ENCODE measurements at regions not wholly inside any gene's neighbourhood (a gene's known extent, or its start where the extent isn't known, plus 50 kb on each side); places are given as distances from the start of the nearest gene placed in this dataset.

DNA sequence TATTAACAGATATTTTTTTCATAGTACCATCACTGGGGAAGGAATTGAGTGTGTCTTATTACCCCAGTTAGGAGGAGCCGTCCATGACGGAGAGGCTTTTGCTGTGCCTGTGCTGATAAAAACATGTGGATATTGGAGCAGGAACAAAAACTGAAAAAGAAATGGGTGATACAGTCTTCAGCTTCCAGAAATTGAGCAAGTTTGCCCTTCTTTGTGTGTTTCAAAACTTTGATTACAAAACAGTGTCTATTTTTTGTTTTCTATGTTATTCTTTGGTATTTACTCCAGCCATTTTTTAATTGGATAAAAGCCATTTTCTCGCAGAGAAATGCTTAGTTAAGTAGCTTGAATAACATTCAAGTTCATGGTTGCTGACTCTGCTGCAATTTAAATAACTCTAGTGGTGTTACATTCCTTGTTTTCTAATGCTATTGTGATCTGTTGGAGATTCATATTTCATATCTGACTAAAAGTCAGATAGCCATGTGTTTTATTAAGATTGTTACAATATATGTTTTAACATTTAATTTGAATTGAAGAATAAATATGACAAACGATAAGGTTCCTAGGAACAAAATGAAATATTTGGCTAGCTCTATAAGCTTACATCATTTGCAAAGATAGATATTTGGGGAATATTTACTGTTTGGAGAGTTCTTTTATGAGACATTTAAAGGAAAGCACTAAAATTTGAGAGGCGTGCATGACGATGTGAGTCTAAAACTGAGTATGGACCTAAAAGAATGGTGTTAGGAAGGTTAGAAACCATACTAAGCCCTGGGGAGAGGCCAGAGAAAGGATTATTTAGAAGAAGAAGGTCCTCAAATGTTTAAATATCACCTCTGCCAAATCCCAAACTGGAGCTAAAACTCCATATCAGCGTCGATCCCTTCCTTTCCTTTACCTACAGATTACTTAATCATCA, 747.3 kb upstream of the CELF2 start:
- TF ChIP-seq, protein P1, sequence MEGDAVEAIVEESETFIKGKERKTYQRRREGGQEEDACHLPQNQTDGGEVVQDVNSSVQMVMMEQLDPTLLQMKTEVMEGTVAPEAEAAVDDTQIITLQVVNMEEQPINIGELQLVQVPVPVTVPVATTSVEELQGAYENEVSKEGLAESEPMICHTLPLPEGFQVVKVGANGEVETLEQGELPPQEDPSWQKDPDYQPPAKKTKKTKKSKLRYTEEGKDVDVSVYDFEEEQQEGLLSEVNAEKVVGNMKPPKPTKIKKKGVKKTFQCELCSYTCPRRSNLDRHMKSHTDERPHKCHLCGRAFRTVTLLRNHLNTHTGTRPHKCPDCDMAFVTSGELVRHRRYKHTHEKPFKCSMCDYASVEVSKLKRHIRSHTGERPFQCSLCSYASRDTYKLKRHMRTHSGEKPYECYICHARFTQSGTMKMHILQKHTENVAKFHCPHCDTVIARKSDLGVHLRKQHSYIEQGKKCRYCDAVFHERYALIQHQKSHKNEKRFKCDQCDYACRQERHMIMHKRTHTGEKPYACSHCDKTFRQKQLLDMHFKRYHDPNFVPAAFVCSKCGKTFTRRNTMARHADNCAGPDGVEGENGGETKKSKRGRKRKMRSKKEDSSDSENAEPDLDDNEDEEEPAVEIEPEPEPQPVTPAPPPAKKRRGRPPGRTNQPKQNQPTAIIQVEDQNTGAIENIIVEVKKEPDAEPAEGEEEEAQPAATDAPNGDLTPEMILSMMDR (IDR thresholded peaks at IDR 0.05; ENCODE audit: low read depth, low read length), result no peak
- Histone ChIP-seq H3K9me3 (ENCODE audit: low read depth) (no peaks in the 10 kb centered on the region), H3K4me3 (no peak overlapping the region), H3K4me1 (ENCODE audit: low read depth) (no peaks in the 10 kb centered on the region), H3K36me3 (no peaks in the 10 kb centered on the region), H3K27me3 (no peaks in the 10 kb centered on the region), H3K27ac (no peak overlapping the region)
- DNase-seq (ENCODE audit: low read depth in 1 of 2, low spot score in 1 of 2), result peak in 1 of 2 donors; percentile 47

DNA sequence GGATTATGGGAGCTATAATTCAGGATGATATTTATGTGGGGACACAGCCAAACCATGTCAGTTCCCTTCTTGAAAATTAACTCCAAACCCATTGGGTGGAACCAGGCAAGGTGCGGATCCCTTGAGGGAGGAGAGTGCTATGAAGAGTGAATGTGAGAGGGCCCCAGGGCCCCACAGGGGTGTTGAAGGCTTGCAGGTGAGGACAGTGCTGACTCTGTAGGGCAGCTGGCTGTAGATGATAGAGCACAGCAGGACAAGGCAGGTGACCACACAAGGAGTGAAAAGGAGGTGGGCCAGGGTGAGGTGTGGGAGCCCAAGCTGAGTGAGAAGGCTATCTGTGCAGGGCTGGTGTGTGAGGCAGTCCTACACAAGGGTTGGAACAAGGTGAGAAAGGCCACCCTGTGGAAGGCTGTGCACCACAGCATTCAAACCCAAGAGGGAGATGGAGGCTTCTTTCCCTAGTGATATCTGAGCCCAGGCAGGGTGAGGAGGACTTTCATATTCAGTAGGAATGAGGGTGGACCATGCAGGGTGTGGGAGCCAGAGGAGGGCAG, 746.0 kb upstream of the CELF2 start:
- Histone ChIP-seq H3K9me3 (ENCODE audit: low read depth) (no peaks in the 10 kb centered on the region), H3K27ac (no peak overlapping the region), H3K4me1 (ENCODE audit: low read depth) (no peaks in the 10 kb centered on the region), H3K36me3 (no peaks in the 10 kb centered on the region), H3K27me3 (no peaks in the 10 kb centered on the region), H3K4me3 (no peak overlapping the region)
- TF ChIP-seq, protein P1 (IDR thresholded peaks at IDR 0.05; ENCODE audit: low read depth, low read length), result no peak
- no peak for DNase-seq (ENCODE audit: low read depth in 1 of 2, low spot score in 1 of 2)

DNA sequence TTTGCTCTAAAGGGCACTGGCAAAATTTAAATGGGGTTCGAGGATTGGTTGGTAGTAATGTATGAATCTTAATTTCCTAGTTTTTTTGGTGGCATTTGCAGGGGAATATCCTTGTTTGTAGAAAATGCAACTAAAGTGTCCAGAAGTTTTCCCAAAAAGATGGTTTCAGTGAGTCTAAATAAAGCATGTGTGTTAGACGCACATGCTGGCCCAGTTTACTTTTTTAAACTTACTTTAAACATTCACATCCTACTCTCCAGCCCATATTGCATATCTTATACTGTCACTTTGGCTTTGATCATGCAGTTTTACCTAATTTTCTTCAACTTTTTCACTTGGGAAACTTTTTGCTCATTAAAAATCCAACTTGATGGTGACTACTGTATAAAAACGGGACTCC, 744.0 kb upstream of the CELF2 start:
- TF ChIP-seq, protein P1 (IDR thresholded peaks at IDR 0.05; ENCODE audit: low read depth, low read length), result no peak
- H3K27ac ChIP-seq, result no peak overlapping the region
- no peak for DNase-seq (ENCODE audit: low read depth in 1 of 2, low spot score in 1 of 2)
- H3K4me3 ChIP-seq, result no peak overlapping the region
- no peaks in the 10 kb centered on the region for H3K27me3 ChIP-seq
- H3K9me3 ChIP-seq (ENCODE audit: low read depth), result no peaks in the 10 kb centered on the region
- H3K4me1 ChIP-seq (ENCODE audit: low read depth), result no peaks in the 10 kb centered on the region
- no peaks in the 10 kb centered on the region for H3K36me3 ChIP-seq

DNA sequence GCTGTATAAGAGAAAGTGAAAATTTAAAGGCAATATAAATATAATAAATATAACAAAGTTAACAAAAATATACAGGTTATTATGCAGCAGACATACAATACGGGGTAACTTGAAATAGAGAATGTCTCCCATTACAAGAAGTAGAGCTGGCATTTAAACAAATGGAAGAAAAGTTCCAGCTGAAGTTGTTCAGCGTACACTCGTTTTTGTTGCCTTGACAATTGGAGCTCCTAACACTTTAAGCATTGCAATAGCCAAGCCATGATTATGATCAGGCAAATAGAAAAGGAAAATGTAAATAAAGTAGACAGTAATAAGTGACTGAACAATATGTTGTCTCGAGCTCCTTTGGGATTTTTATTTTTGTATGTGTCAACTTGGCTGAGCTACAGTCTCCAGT, 737.8 kb upstream of the CELF2 start:
- H3K36me3 ChIP-seq, result no peaks in the 10 kb centered on the region
- no peak overlapping the region for H3K27ac ChIP-seq
- no peak overlapping the region for H3K4me3 ChIP-seq
- no peaks in the 10 kb centered on the region for H3K4me1 ChIP-seq (ENCODE audit: low read depth)
- no peak for DNase-seq (ENCODE audit: low read depth in 1 of 2, low spot score in 1 of 2)
- H3K9me3 ChIP-seq (ENCODE audit: low read depth), result no peaks in the 10 kb centered on the region
- H3K27me3 ChIP-seq, result no peaks in the 10 kb centered on the region
- TF ChIP-seq, protein P1 (IDR thresholded peaks at IDR 0.05; ENCODE audit: low read depth, low read length), result no peak

DNA sequence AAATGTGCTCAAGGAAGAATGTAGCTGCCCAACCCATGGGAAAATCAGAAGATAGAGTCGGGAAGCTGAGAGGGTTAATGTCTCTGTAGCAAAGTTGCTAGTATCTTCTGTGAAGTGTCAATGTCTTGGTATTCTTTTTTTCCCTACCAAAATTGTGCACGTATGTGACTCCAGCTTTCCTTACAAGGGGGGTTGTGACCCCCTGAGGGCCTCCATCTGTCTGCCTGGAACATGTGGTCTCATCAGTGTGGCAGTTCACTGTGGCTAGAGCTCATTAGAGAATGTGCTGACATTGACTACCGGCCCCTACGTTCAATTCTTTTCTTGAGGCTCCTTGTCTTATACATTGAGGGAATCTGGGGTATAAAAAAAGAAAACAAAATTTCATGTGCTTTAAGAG, 725.2 kb upstream of the CELF2 start:
- H3K4me3 ChIP-seq, result no peak overlapping the region
- no peaks in the 10 kb centered on the region for H3K27me3 ChIP-seq
- no peak for DNase-seq (ENCODE audit: low read depth in 1 of 2, low spot score in 1 of 2)
- no peaks in the 10 kb centered on the region for H3K36me3 ChIP-seq
- TF ChIP-seq, protein P1 (IDR thresholded peaks at IDR 0.05; ENCODE audit: low read depth, low read length), result no peak
- peaks cover 5% of the 10 kb centered on the region for H3K4me1 ChIP-seq (ENCODE audit: low read depth)
- no peaks in the 10 kb centered on the region for H3K9me3 ChIP-seq (ENCODE audit: low read depth)
- H3K27ac ChIP-seq, result no peak overlapping the region
